Hematopoietic multipotent progenitor cell treated with erythropoietin and hydrocortisone succinate and interleukin-3 and kit ligand, for 8 days (in vitro differentiated cells): ENCODE measurements at regions not wholly inside any gene's neighbourhood (a gene's known extent, or its start where the extent isn't known, plus 50 kb on each side); places are given as distances from the start of the nearest gene placed in this dataset.
"Not testable (repeated sequence)": the region's sequence is repeated elsewhere in the genome, so short reads cannot be mapped to it uniquely, and the experiment has no call there.

Source experiments
- DNase-seq: peaks from one replicate; pipeline ENCODE4 v3.0.0-alpha.2; 2015

- no peak for DNase-seq
These were observed 826.0 kb downstream of the RAB28 start for GRCh38 chr4:12658146-12658545.

DNA sequence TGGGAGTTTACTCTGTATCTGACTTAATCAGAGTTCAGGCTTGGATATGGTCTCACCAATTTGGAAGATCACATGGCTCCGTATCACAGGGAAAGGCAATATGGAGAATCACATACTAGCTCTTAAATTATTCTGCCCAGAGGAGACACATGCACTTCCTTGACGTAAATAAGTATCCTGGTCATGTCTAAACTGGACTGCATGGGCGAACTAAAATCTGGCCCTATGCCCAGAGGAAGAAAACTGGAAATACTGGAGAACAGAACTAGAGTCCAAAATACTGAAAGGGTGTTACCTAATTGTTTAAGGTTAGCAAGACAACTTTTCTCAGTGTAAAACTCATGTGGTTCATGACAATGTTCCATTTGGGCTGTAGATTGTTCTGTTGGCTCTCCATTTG, 832.3 kb downstream of the RAB28 start:
- no peak for DNase-seq

DNA sequence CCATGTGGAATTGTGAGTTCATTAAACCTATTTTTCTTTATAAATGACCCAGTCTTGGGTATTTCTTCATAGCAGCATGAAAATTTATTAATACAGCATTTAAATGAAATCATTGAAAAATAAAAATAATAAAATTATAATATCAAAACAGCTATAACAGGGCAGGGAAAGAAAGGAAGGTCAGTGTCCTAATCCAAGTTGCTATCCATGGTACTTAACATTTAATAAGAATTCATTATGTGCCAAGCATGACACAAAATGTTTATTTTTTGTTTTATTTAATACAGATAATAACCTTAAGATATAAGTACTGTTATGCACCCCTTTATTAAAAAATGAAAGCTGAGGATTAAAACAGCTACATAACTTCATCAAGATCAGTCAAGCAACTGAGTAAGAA, 838.4 kb downstream of the RAB28 start:
- DNase-seq, result no peak

DNA sequence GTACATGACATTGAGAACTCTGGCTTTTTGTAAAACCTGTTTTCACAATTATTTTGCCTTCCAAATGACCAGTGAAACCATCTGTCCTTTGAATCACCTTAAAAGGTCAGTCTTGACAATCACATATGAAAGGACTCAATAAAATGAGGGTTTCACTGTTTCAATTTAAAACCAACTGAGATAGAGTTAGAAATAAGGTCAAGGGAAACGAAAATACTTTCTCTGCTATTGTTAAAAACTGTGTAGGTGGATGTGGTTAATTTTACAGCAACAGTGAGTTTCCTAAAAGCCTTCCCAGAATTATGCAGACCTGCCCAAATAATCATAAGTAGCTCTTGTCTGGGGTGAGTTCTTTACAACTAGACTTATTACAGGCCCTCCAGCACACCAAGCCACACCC, 839.9 kb downstream of the RAB28 start:
- DNase-seq, result no peak

GRCh38 chr4:12636191-12636590, 847.9 kb downstream of the RAB28 start:
- DNase-seq, result no peak

DNA sequence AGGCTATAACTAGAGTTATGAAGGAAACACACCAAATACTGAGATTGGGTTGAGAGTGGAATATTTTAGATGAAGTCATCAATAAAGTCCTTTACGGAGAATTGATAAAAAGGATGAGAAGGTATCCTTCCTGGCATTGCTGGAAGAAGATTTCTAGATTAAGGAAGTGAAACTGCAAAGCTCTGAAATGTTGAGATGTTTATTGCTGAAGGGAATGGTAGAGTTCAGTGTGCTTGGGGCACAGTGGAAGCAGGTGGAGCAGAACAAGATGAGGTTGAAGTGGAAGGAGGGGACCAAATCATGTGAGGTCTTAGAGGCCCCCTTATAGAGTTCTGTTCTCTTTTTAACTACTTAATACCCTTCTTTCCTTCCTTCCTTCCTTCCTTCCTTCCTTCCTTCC, 848.5 kb downstream of the RAB28 start:
- DNase-seq, result no peak

GRCh38 chr4:12633053-12633651, 851.0 kb downstream of the RAB28 start:
- DNase-seq, result peak; percentile 67

- no peak for DNase-seq
These were observed 868.3 kb downstream of the RAB28 start for GRCh38 chr4:12615822-12616221.

DNA sequence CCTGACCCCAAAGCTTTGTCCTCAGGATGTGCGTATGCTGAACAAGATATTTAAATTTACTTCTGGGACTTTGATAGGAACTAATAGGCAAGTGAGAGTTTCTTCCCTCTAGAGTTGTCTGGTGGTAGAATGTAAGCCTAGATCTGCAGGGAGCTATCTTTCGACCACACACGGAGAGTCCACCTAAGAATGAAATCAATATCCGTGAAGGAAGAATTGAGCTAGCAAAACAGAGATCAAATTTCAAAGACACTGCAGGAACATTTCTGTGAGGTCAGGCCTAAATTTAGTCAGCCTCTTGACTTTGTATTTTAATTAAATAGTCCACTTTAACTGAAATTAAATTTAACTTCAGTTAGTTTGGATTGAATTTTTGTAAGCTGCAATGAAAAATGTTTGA, 871.3 kb downstream of the RAB28 start:
- DNase-seq, result no peak

DNA sequence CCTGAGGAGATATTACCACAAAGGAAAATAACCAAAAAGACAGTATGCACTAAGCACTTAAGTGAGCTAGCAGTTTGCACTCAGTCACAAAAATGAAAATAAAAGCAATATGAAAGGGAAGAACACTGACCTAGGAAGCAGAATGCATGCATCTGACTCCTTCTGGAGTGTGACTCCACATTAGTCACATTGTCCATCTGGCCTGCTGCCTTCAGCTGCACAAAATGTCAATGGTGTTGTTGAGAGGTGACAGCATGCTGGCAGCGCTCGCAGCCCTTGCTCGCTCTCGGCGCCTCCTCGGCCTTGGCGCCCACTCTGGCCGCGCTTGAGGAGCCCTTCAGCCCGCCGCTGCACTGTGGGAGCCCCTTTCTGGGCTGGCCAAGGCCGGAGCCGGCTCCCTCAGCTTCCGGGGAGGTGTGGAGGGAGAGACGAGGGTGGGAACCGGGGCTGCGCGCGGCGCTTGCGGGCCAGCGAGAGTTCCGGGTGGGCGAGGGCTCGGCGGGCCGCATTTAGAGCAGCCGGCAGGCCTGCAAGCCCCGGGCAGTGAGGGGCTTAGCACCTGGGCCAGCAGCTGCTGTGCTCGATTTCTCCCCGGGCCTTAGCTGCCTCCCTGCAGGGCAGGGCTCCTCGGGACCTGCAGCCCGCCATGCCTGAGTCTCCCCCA, 874.8 kb downstream of the RAB28 start:
- not testable (repeated sequence) for DNase-seq

- no peak for DNase-seq
These were observed 888.2 kb downstream of the RAB28 start for GRCh38 chr4:12595986-12596385.

GRCh38 chr4:12595489-12595888, 888.7 kb downstream of the RAB28 start:
- DNase-seq, result no peak

DNA sequence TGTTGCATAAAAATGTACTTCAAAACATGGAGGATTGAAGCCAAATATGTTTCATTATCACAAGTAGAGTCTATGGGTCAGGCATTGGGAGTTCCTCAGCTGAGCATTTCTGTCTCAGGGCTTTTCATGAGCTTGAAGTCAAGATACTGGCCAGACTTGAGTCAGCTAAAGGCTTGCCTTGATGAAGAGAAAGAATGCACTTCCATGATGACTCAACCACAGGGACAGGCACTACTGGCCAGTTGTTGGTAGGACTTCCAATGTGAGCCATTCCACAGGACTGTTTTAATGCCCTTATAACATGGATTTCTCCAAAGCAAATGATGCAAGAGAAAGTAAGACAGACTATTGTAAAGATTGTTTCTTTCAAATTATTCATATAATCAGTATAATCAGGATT, 895.6 kb downstream of the RAB28 start:
- DNase-seq, result no peak

DNA sequence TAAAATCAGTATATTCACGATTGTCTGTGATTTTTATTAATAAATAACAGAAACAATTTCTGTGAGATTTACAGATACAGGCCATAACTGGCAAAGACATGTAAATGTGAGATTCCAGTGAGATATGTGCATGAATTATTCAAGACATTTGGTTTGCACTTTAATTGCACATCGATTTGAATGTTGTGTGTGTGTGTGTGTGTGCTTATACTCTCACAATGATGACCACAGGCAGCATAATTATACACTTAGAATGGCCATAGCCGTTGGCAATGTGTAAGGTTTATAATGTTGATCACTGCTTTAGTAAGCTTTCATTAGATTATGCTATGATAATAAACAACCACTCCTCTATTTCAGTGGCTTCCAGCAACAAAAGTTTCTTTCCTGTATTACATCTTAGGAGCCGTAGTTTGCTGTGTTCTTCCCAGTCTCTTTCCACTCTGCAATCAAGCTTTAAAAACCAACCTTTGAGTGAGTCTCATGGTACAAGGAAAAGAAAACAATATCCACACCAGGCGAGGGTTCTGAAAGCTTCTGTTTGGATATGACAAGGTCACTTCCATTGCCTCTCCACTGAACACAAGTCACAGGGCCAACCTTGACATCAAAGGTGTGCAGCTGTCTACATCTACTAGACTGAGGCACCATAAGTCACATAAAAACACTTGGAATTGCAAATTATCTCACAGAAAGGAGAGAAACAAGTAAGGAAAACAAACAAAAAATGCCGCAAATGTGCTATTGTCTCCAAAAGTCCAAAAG, 897.7 kb downstream of the RAB28 start:
- DNase-seq, result no peak

DNA sequence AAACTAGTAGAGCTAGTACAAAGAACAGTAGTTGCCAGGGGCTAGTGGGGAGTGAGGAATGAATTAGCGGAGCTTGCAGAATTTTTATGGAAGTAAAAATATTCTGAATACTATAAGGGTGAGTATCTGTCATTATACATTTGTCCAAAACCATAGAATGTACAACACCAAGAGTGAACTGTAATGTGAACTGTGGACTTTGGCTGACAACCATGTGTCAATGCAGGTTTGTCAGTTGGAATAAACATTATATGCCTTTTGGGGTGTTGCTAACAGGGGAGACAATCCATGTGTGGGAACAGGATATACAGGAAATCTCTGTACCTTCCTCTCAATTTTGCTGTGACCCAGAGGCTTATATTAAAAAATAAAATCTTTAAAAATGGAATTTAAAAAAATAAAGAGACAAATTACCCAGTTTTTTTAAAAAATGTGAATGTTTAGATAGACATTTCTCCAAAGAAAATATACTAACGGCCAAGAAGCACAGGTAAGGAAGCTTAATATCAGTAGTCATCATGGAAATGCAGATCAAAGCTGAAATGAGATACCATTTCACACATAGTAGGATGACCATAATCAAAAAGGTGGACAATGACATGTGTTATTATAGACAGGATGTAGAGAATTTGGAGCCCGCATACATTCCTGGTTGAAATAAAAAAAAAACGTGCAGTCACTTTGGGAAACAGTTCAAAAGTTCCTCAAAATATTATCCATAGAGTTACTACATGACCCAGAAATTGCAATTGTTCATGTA, 899.8 kb downstream of the RAB28 start:
- DNase-seq, result no peak

DNA sequence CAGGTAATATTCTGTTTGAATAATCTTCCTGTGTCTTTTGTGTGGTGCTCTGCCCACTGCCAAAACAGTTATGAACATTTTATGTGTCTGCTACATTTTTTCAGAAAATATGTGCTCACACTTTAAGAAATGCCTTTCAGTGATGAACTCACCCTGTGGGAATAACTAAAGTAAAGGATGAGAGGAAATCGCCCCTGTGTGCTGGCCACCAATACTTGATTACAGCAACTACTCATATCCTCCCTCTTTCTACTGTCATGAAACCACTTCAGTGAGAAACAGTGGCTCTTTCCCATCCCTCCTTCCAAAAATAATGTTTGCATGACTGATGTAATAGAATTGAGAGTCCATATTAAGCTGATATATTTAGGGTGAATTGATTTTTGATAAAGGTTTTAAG, 900.9 kb downstream of the RAB28 start:
- DNase-seq, result no peak

DNA sequence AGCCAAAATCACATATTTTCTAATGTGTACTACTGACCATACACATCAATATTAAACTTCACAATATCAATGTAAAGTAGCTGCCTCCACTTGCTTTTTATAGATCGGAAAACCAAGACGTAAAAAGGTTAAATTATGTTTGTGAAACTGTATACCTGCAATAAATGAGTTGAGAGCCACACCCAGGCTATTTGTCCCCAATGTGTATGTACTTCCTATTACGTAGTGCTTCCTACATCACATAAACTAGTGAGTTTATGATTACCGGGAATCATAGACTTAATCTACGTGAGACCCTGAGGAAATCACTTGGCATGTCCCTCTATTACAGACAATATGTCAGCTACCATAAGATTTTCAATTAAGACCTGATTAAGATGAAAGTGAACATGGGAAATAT, 903.4 kb downstream of the RAB28 start:
- DNase-seq, result no peak

GRCh38 chr4:12579172-12579571, 905.0 kb downstream of the RAB28 start:
- DNase-seq, result no peak

DNA sequence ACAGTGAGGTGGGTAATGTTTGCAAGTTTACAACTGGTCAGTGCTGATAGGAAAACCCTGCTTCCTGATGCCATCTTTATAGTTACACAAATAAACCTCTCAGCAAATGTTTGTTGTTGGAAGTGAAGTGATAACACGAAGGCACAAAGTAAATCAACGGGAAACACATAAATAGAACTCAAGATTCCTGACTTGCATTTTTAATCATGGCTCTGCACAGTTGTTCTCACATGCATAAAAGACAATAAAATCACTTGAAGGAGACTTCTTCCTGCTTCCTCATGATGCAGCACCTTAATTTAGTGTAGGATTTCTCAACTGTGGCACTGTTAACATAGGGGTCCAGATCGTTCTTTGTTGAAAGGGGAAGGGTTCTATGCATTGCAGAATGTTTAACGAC, 907.7 kb downstream of the RAB28 start:
- no peak for DNase-seq

- DNase-seq, result no peak
These were observed 910.4 kb downstream of the RAB28 start for GRCh38 chr4:12573716-12574115.

DNA sequence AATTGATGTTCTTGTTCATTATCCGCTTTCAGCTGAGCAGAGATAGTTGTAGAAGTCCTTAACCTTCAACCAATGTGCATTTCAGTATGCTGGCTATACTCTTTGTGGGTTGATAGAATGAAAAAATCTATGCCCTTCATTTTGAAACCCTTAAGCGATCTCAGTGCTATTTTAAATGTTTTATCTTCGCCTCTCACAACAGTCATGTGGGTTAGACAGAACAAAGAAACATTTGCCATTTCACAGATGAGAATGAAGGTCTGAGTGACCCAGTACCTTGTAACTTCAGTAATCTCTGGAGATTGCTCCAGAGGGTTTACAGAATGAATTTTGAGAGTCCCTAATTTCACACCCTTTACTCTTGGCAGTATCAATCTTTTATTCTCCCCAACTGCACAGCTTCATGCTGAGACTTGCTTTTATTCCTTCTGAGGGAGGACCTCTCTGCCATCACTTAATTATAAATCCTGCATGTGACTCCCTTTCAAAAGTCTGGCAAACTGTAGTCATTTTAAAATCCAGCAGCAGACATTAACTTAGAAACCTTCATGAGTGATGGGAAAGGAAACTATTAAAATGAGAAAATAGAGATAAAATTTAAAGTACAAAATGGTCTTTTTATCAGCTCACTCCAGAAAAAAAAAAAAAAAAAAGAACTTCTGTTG, 921.5 kb downstream of the RAB28 start:
- no peak for DNase-seq

DNA sequence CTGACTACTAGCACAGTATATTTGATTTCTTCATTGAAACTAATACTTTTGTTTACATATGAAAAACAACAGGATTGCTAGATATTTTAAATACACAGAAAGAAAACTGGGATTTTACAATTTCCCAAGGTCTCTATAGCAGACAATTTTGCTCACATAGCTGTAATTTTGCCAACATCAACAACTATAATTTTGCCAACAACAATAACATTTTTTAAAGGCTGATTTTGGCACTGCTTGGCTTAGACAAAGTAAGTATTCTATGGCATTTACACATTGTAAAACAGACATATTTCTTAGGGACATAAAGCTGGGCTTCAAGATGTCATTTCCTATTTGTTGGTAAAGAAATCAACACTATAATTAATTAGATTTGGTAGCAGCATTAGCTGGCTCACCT, 922.1 kb downstream of the RAB28 start:
- DNase-seq, result no peak

DNA sequence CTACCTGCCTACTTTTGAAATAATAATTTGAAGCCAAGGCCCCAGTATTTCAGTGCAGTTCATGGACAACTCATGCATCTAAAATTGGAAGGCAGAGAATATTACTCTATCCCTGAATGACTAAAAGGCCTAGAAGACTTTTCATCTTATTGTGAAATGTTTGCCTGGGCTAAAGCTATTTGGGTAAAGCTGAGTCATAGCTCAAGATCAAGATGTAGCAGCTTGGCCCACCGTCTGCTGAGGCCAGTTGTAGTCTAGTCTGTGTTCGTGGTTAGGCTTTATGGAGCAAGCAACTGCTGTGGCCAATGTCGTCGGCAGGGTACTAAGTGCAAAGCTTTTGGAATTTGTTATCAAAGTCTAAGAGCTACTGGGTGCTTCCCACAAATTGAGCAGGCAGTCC, 929.1 kb downstream of the RAB28 start:
- DNase-seq, result no peak
